ENCODE measurements at regions not wholly inside any gene's neighbourhood (a gene's known extent, or its start where the extent isn't known, plus 50 kb on each side); places are given as distances from the start of the nearest gene placed in this dataset.

DNA sequence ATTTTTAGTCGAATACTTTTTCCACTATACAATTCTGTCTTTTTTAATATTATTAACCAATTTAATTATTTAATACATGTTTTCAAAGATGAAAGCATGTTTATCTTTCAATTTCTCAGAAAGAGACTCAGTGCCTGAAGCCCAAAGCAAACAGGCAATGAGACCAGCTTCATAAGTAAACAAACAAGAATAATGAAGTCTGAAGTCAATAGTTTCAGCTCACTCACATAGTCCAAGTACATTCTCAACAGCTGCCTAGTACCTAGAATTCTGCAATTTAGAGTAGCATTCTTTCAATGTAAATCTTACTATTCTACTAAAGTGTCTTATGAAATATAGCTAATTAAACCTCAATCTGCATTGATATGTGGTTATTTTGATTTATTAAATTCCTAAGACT lies 626.5 kb upstream of the NRSN1 start:
- TF ChIP-seq CTCF (IDR thresholded peaks at IDR 0.05; ENCODE audit: low read length) (no peak), EZH2 (IDR thresholded peaks at IDR 0.05; ENCODE audit: borderline replicate concordance, low read length) (no peak)

Data from OCI-LY1 (cell line).